GM12891 (cell line): ENCODE measurements at regions not wholly inside any gene's neighbourhood (a gene's known extent, or its start where the extent isn't known, plus 50 kb on each side); places are given as distances from the start of the nearest gene placed in this dataset.
"Not testable (repeated sequence)": the region's sequence is repeated elsewhere in the genome, so short reads cannot be mapped to it uniquely, and the experiment has no call there.

ENCODE experiments used
- DNase-seq: peaks from one replicate; pipeline ENCODE4 v3.0.0; 2011; ENCODE audit warnings: low spot score; ENCODE audit not compliant: insufficient read length
- FAIRE-seq: peaks from 2 replicates; lab custom pipeline; 2011; peaks lifted over from hg19 to GRCh38; lab: Jason Lieb, UNC
- PAX5 ChIP-seq: IDR thresholded peaks from 2 replicates; pipeline ENCODE4 v1.6.1; 2011; ENCODE audit warnings: low read length, moderate library complexity, mild to moderate bottlenecking; ENCODE audit not compliant: insufficient read depth, severe bottlenecking
- POLR2A ChIP-seq: IDR thresholded peaks from 2 replicates; pipeline ENCODE4 v1.6.1; 2011; ENCODE audit warnings: low read depth, low read length, control low read depth
- POLR2AphosphoS5 ChIP-seq: IDR thresholded peaks from 2 replicates; pipeline ENCODE4 v1.6.1; 2011; ENCODE audit warnings: low read depth, low read length, control low read depth
- POU2F2 ChIP-seq: IDR thresholded peaks from 2 replicates; pipeline ENCODE4 v1.6.1; 2011; ENCODE audit warnings: low read depth, mild to moderate bottlenecking, control low read depth, low read length, moderate library complexity
- SPI1 ChIP-seq: IDR thresholded peaks from 2 replicates; pipeline ENCODE4 v1.6.1; 2011; ENCODE audit warnings: low read depth, low read length, control low read depth
- TAF1 ChIP-seq: IDR thresholded peaks from 2 replicates; pipeline ENCODE4 v1.6.1; 2011; ENCODE audit warnings: low read depth, low read length, control low read depth

DNA sequence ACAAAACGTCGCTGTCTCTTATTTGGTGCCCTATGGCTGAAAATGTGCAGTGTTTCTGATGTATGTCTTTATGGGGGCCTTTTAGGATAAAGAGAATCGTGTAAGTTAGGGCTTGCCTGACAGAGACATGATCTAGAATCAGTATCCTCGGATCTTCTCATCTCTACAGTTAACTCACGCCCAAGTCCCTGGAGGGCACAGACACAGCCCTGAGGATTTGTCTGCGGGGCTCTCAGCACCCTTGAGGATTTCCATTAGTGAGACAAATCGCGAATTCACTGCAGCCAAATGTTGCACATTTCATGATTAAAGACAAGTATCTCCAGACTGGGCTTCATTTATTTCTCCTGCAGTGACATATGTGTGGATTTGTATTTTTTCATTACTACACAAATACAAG lies 552.7 kb downstream of the C6orf118 start:
- DNase-seq (no peak), FAIRE-seq (no peak)

GRCh38 chr6:164756142-164756541 lies 553.3 kb downstream of the C6orf118 start:
- FAIRE-seq: no peak
- DNase-seq: no peak
- TF ChIP-seq SPI1: no peak
- TF ChIP-seq POLR2AphosphoS5: no peak

More for the DNA sequence above, 552.7 kb downstream of the C6orf118 start:
- TF ChIP-seq PAX5: no peak
- TF ChIP-seq SPI1: no peak
- TF ChIP-seq TAF1: no peak
- TF ChIP-seq POLR2AphosphoS5: no peak
- TF ChIP-seq POLR2A: no peak
- no peak for TF ChIP-seq POU2F2

DNA sequence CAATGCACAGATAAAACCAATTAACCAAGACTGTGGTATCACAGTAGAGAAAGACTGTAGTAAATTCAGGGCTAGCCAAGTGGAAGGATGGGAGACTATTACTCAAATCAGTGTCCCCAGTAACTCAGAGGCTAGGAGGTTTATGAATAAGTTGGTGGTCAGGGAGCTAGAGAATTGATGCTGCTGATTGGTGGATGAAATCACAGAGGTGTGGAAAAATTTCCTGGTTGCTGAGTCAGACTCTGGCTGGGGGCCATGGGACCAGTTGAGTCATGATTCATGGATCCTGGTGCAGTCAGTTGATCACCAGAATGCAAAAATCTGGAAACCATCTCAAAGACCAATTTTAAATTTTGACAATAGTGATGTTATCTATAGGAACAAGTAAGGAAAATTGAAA lies 555.9 kb downstream of the C6orf118 start:
- TF ChIP-seq SPI1 (no peak), PAX5 (no peak), POU2F2 (no peak)
- FAIRE-seq (no peak), DNase-seq (no peak)

GRCh38 chr6:164751395-164751794 lies 558.0 kb downstream of the C6orf118 start:
- no peak for FAIRE-seq
- no peak for TF ChIP-seq SPI1
- TF ChIP-seq POLR2A: no peak
- TF ChIP-seq PAX5: no peak
- no peak for TF ChIP-seq TAF1
- no peak for DNase-seq

GRCh38 chr6:164750128-164750527 lies 559.3 kb downstream of the C6orf118 start:
- TF ChIP-seq TAF1 (no peak), SPI1 (no peak), PAX5 (no peak), POU2F2 (no peak), POLR2A (no peak), POLR2AphosphoS5 (no peak)
- DNase-seq: no peak
- FAIRE-seq: no peak

GRCh38 chr6:164749221-164750064 lies 560.0 kb downstream of the C6orf118 start:
- no peak for DNase-seq
- no peak for FAIRE-seq
- TF ChIP-seq SPI1 (no peak), TAF1 (no peak), POLR2A (no peak), POLR2AphosphoS5 (no peak), POU2F2 (no peak), PAX5 (no peak)

DNA sequence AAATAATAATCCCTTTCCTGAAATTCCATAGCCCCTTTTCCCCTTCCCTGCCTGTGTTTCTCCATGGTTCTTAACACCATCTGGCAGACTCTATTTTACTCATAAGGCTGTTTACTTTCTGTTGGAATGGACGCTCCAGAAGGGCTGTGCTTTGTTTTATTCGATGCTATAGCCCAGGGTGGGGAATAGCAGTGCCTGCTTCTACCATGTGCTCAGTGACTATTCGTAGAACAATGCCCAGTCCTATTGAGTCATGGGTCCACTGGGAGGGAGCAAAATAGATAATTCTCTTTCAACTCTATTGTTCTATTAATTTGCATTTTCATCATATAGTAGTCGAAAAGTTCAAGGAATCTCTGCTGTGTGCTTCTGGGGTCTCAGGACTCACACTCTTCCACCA lies 565.1 kb downstream of the C6orf118 start:
- no peak for DNase-seq
- TF ChIP-seq PAX5 (no peak), TAF1 (no peak), POU2F2 (no peak), POLR2A (no peak), SPI1 (no peak), POLR2AphosphoS5 (no peak)
- FAIRE-seq: no peak

DNA sequence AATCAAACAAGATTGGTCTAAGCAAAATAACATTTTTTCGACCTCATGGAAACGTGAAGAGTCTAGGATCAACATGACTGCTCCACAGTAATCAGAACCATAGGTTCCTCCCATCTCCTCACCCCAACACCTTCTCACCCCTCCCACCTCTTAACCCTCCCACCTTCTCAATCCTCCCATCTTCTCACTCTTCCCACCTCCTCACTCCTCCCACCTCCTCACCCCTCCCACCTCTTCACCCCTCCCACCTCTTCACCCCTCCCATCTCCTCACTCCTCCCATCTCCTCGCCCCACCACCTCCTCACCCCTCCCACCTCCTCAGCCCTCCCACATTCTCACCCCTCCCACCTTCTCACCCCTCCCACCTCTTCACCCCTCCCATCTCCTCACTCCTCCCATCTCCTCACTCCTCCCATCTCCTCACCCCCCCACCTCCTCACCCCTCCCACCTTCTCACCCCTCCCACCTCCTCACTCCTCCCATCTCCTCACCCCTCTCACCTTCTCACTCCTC lies 567.4 kb downstream of the C6orf118 start:
- TF ChIP-seq PAX5 (no peak), POU2F2 (no peak), POLR2AphosphoS5 (no peak), TAF1 (no peak), POLR2A (no peak), SPI1 (no peak)
- FAIRE-seq: no peak
- DNase-seq: no peak

DNA sequence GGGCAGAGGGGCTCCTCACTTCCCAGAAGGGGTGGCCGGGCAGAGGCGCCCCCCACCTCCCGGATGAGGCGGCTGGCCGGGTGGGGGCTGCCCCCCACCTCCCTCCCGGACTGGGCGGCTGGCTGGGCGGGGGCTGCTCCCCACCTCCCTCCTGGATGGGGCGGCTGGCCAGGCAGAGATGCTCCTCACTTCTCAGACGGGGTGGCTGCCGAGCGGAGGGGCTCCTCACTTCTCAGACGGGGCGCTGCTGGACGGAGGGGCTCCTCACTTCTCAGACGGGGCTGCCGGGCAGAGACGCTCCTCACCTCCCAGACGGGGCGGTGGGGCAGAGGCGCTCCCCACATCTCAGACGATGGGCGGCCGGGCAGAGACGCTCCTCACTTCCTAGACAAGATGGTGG lies 573.3 kb downstream of the C6orf118 start:
- DNase-seq, FAIRE-seq: not testable (repeated sequence)

DNA sequence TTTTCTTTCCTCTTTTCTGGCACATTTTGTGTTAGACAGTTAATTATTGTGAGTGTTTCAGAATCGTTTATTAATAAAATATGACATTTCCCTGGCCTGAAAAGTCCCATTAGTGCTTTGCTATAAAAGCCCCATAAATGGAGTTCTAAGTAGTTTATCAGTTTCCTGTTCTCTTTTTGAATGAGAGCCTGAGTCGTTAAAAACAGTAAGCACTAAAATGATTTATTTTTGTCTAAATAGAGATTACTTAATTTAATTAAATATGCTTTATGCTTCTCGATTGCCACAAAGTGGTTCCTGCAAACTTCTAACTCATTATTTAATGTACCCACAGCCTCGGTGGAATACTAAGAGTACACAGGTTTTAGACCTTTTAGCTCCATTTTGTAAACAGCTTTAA lies 577.9 kb downstream of the C6orf118 start:
- DNase-seq: no peak
- FAIRE-seq: no peak
- TF ChIP-seq SPI1: no peak
- no peak for TF ChIP-seq POU2F2

- TF ChIP-seq SPI1 (no peak), POU2F2 (no peak), TAF1 (no peak), PAX5 (no peak), POLR2A (no peak), POLR2AphosphoS5 (no peak)
- DNase-seq (no peak), FAIRE-seq (no peak)
Observed at GRCh38 chr6:164721460-164721859, 587.9 kb downstream of the C6orf118 start.
